UCSD-AML1 (cell line): ENCODE measurements at regions not wholly inside any gene's neighbourhood (a gene's known extent, or its start where the extent isn't known, plus 50 kb on each side); places are given as distances from the start of the nearest gene placed in this dataset.

Experiments used
- DNase-seq: peaks from one replicate; lab custom pipeline; 2025; ENCODE audit not compliant: unreplicated experiment; lab: John Stamatoyannopoulos, UW

DNA sequence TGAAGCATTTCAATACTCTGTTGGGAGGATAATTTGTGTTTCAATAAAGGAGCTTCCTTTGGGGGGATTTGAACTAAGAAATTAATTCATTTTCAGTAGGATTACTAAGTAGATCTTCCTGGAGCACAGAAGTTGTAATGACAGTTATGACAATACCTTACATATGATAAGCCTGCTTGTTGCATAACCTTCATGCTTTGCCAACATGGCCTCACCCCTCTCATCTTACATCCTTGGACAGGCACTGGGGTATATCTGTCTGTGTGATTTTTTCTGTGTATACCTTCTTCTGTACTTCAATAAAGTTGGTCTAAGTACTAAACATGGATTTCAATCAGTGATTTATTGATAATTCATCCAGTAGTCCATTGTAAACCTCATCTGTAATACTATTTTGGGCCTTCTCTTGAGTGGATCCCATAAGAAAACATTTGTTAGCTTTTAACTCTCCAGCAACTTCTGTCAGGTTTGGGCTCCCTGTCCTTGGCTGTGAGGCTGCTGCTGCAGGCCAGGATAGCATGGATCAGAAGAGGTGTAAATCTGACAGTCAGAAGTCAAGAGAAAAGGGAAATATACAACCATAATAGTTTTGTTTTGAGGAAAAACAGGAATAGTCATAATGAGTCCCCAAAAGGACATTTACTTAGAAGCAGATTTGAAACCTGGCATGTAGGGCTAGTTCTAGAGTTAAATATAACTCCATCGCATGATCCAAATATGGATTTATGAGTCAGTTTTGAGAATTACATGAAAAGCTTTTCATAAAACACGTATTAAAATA is 422.2 kb downstream of the KLF5 start:
- no peak for DNase-seq

DNA sequence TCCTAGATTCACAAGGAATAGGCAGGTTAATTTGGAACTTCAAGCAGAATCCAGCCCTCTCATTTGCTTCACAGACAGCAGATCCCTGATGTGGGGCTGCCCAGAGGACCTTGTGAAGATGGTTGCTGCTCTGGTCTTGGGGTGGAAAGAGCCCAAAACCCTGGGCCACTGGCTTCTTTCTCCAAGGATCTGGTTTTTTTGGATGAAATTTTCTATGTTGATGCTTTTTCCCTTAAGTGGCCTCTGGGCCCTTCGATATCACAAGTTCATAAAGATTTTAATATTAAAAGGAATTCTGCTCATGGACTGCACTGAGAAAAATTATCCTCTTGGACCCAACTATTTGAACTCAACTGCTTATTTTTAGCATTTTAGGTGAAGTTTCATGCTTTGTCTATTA is 421.1 kb downstream of the KLF5 start:
- no peak for DNase-seq

DNA sequence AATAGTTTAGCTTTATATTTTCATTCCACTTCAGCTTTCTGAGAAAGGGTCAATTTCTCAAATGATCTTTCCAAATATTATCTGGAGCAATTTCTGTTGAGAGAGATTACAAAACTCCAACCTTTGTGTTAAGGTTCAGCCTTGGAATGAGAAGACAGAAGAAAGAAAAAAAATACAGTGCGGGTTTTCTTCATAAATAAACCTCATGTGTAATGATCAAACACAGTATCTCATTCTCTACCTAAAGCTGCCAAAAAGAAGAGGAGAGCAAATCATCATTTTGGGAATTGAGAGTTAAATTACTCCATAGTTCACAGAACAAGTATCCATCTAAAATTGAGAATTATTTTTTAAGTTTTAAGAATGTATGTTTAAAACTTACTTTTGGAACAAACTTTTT is 420.5 kb downstream of the KLF5 start:
- no peak for DNase-seq

DNA sequence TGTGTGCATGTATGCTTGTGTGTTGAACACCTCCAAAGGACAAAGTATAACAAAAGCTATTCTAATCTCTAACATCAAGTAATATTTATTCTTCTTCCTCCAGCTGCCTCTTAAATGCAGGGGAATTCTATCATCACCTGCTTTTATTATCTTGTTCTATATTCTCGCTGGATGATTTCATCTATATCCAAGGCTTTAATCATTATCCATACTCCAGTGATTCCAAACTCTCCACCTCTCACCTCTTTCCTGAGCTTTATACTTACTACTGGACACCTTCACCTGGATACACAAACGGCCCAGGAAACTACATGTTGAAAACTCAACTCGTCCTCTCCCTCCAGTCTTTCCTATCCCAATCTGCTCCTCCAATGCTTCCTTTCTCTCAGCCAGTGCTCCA is 418.6 kb downstream of the KLF5 start:
- no peak for DNase-seq

DNA sequence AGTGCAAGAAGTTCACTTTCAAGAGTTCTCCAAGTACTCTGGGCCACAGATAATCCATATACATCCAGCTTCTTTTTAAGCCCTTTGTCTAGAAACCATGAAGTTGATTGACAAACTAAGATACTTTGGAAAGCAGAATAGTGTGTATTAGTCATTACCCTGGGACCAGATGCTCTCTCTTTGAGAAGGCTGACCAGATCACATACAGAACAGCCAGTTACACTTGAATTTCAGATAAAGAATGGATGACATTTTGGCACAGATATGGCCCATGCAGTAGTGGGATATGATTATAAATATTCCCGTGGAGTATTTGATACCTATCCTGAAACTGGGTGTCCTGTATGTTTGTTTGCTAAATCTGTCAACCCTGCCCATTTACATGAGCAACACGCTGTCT is 414.2 kb downstream of the KLF5 start:
- DNase-seq: no peak

DNA sequence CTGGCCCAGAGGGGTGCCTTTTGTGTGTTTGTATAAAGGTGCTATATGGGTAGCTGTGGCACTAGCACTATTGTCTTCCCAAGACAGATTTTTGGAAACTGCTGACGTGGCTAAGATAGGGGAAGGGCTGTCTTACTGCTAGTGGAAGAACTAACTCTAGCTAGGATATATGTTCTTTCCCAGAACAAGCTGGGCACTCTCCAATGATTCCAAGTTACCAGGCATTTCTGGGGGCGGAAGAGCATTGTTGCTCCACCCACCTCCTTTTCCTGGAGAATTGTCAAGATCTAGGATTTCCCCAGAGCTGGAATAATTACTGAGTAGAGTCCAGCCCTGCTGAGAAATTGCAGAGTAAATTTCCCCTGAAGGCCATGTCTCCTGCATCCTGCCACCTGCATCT is 408.3 kb downstream of the KLF5 start:
- no peak for DNase-seq

DNA sequence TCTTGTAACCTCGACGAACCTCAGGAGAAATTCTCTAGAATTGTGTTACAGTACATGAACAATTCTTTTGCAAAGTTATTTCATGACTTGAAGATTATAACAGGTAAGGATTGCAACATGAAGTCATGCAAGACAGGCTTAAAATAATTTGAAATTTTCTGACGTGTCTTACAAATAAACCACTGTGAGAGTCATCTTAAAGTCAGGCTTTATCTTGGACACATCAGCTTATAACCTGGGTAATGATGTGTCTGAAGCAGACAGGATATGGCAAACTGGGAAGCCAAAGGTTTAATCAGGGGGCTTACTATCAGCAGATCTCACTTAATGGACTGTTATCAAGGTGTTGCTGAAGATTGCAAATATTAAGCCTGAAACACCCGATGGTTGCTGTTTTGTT is 407.8 kb downstream of the KLF5 start:
- no peak for DNase-seq

DNA sequence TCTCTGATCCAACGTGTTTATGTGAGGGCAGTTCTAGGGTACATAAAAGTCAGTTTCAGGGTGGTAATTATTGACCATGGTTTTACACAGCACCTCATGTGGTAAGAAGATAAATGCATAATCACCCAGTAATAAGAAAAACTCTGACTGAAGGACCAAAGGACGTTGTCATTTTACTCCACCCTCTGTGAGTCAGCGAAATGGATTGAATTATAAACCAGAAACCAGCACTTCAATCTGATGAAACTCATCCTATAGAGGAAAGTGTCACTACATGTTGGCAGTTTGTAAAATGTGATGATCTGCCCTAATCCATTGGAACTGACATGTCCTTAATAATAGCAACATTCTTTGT is 406.8 kb downstream of the KLF5 start:
- DNase-seq: no peak

DNA sequence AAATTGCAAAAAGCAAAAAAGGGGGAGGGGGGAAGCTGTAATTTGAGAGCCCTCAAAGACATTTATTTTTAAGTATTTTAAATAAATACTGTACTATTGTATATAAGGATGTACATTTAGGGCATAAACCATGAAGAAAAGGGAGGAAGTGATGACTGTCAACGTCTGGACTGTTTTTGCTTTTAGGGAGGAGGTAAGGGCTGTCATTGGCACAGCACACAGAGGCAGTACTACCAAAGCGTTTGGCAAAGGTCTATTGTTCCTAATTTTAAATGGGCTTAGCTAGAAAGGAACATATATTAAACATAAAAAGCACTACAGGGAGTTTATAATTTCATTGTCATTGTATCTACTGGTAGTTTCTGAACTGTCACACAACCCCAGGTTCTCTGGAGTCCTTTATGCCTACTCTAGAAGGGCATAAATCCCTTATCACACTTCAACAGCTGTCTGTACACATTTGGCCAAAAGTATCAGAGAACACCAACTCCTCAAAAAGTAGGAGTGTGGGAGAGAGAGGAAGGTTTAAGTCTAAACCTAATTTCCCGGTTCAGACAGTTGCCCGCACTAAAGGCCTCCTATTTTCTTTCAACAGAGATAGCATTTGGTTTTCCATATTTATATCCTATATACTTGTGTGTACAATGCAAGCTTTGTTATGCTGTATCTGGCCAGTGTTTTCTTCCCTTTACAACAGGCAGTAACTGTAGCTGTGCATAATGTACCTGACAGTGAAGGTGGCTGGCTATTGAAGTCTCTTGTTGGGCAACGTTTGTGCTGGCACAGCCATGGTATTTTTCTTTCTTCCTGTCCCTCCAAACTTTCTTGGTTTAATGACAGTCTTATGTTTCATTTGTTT is 406.2 kb downstream of the KLF5 start:
- DNase-seq: no peak

DNA sequence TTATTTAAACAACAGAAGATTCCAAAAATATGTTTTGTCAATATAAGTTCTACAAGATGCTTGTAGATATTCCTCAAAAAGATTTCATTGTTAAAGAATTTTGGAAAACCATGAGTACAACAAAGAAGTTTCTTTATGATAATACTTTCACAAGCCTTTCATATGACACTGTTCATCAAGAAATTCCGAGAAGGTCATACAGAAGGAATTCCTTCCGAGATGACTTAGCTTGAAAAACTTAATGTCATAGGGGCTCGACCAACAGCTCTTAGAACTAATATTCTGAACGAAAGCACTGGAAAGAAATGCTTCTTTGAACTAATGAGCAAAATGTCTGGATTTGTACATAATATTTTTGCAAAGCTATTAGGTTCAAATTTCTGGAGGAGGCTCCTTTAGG is 403.4 kb downstream of the KLF5 start:
- no peak for DNase-seq

DNA sequence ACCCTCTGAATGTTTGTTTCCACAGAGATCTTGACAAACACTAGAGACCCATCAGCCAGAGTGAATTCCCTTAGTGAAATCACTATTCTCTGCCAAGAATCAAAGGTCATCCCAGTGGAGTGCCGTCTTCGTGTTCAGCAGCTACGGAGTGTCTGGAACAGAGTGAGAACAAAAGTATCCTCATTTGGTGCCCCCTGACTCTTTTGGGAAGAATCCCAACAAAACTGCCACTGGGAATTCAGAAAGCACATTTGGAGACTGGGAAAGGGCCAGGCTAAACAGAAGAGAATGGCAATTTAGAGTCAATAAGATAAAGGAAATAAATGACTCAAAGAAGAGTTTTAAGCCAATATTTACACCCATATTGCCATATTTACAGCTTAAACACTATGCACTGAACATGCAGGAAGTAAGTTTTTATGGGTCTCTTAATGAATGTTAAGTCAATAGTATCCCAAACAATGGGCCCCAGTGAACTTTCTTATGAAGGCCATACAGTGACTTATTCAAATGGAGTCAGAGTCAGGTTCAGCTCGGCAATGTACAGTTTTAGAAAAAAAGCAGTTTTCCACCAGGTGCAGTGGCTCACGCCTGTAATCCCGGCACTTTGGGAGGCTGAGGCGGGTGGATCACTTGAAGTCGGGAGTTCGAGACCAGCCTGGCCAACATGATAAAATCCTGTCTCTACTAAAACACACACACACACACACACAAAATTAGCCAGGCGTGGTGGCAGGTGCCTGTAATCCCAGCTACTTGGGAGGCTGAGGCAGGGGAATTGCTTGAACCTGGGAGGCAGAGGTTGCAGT is 392.6 kb downstream of the KLF5 start:
- DNase-seq: no peak

DNA sequence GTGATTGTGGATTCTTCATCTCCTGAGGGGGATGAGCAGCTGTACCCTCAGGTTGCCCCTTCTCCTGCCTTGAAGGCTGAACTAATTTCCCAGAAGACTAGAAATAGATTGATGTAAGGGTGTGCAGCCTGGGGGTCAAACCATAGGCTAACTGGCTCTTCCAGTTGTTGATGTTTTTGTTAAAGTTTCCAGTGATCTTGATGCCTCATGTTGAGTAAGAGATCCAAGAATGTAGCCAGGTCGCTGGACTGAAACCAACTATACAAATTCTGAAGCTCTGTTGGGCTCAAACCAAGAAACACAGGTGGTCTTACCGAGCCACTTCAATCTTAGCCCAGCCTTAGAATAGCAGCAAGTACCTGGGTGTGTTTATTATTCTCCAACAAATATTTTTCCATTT is 391.8 kb downstream of the KLF5 start:
- no peak for DNase-seq

DNA sequence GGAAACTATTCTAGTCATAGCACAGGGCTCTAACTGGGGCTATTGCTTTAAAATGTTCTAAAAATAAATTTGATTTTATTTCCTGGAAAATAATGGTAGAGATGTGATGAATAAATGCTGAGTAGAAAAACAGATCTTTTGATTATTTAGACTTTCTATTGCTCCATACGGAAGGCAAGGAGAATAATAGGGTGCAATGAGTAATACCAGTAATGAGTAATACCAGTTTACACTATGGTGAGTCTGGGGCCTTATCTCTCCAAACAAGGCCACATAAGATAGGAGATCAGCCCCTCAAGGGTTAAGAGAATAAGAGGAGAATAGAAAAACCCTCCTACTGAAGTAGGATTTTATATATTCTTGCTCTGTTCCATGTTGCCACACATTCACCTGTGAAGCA is 390.4 kb downstream of the KLF5 start:
- no peak for DNase-seq

DNA sequence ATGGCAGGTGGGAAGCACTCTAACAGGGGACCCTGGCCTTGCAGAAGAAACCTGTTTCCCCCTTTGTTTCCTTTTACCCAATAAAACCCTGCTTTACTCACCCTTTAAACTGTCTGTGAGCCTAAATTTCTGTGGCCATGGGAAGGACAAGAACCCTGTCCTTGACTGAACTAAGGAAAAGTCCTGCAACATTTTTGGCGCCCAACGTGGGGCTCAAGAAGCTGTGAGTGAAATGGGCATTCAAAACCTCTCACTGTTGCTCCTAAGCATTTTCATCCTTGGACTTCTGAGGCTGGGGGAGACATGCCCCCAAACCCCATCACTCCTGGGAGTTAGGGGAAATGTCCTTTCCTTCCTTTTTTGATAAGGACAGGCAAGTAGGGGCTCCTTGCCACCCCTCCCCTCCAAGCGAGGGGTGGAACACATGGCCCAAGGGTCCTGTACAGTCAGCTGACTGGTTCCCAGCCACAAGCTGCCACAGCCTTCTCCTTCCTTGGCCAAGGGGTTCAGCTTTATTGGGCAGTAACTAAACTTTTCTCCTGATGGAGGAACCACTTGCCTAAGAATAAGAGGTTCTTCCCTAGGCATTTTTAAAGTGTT is 381.6 kb downstream of the KLF5 start:
- DNase-seq: no peak

DNA sequence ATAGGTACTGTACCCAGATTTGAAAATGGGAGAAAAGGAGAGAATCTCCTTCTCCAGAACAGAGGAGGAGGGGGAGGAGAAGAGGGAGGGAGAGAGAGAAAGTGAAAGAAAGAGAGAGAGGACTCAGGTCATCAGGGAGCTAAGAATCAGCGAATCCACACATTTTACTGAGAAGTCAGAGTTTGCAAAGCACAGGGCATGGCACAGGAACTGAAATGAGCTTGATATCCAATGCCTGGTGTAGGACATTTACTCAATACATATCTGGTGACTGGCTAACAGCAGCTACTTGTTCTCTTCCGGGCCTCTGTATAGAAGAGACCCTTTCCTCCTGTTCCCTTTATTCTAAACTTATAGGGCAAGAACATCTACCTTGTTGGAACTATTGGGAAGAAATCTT is 375.1 kb downstream of the KLF5 start:
- no peak for DNase-seq

DNA sequence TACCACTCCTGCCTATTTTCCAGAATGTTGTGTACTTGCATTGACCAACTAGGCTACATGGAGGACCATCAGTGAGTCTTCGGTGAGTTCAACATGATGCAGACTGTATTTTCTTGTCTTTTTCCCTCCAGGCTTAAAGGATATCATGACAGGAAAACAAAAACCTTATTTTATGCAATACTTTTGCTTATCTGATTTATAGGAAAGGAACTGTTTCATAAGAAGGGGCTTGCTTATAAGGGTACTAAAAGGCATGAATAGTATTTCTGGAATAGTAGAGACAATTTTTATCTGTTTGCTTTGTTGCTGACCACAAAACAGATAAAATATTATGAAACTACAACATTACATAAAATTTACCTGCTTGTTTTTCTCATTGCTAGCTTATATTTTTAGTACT is 374.7 kb downstream of the KLF5 start:
- DNase-seq: no peak

DNA sequence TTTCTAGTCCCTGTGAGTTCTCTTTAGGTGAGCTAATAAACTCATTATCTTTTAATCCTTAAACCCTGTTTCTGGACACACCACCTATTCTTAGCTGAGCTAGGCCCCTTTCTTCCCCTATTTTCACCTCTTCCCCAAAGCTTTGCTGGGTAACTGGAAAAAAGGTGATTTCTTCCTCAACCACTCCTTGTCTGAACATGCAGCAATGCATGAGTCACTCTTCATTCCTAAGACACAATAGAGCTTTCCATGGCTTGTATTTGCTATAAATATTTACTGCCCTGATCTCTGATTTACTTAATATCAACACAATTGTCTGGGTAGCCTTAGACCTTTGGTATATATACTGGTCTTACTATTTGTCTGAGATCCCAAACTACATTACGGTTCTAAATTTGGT is 370.9 kb downstream of the KLF5 start:
- DNase-seq: no peak

DNA sequence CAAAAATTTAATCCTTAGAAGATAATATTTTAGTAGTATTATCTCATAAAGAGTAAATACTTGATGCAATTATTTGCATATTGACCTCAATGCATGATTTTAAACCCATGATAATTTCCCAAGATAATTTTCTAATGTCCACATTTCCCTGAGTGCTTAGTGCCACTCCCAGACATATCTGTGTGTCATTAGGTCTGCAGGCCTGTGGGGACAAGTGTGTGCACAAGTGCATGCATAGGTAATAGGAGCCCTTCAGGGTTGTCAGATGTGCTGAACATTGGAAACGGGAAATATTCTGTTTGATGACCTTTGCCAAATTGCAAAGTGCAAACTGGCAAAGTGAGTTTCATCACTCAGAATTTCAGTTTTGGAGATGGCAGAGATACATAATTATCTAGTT is 369.9 kb downstream of the KLF5 start:
- DNase-seq: no peak

DNA sequence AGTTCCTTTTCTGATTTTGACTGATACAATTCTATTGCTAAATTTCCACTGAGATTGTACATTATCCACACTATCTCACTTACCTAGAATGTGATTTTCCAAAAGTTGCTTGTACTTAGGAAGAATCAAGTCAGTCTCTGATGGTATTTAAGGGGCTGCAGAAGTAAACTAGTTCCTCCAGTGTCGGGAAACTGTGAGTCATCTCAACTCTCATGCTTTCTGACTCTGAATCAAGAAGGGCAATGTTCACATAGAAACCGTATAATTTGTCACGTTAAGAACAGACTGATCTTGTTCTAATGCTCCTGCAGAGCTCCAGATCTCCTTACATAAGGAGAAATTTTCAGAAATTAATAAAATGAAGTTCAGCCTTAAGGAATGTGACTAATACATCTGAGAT is 369.3 kb downstream of the KLF5 start:
- DNase-seq: no peak

DNA sequence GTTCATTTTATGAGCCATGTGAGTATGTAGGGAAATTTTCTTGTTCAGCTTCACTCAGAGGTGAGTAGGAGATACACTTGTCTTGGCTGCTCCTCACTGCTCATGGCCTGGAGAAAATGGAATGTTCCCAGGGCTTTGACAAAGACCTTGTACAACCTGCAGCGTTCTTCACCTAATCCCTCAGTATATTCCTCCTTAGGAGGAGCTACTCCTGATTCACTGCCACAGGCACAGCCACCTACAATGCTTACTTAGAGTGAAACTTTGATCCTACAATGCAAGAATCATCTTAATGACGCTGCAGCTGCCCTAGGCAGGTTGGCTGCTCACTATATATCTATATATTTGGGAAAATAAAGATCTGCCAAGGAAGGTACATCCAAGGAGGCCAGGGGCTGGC is 364.2 kb downstream of the KLF5 start:
- no peak for DNase-seq

DNA sequence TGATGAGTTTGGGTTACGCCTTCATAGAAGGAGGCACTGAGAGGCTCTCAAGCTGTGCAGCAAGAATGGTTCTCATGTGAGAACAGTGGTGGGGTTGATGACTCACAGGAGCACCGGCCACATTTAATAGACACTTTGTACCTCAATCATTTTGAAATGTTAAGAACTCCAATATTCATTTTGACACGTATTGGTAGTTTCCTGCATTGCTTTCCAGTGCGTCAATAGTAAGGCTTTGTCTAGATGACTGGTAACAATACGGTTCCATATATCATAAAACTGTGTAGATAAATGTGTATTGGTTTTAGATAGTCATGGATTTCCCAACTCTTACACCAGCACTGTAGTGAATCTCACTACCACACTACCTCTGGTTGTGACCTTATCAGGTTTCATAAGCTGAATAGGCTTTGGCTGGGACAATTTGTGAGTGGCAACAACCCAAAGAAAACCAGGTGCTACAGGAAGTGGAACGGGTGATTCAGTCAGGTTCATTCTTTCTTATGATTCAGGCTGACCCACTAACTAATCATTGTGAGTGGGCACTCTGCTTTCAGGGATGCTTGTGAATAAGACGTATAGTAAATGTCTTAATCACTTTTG is 362.6 kb downstream of the KLF5 start:
- DNase-seq: no peak
